KMS-11 (cell line): ENCODE measurements at regions not wholly inside any gene's neighbourhood (a gene's known extent, or its start where the extent isn't known, plus 50 kb on each side); places are given as distances from the start of the nearest gene placed in this dataset.
"Not testable (repeated sequence)": the region's sequence is repeated elsewhere in the genome, so short reads cannot be mapped to it uniquely, and the experiment has no call there.

Source experiments
- H2AFZ ChIP-seq: fragments of 200-600 bp; sonication (generic); 2 replicates; pipeline ENCODE4 v1.6.1; 2016; ENCODE audit warnings: antibody characterized with exemption, mixed run types, low read depth
- H3K27ac ChIP-seq: fragments of 200-600 bp; sonication (generic); 2 replicates; pipeline ENCODE4 v1.6.1; 2016; ENCODE audit warnings: mild to moderate bottlenecking, mixed run types
- H3K27me3 ChIP-seq: fragments of 200-600 bp; sonication (generic); 2 replicates; pipeline ENCODE4 v1.6.1; 2017; ENCODE audit warnings: mild to moderate bottlenecking, low read depth, mixed run types, moderate library complexity; ENCODE audit not compliant: insufficient read depth
- H3K36me3 ChIP-seq: fragments of 200-600 bp; sonication (generic); 2 replicates; pipeline ENCODE4 v1.6.1; 2017; ENCODE audit warnings: mild to moderate bottlenecking, mixed run types; ENCODE audit not compliant: insufficient read depth
- H3K4me1 ChIP-seq: fragments of 200-600 bp; sonication (generic); 2 replicates; pipeline ENCODE4 v1.6.1; 2016; ENCODE audit warnings: mild to moderate bottlenecking, low read depth, mixed run types; ENCODE audit not compliant: poor library complexity, severe bottlenecking
- H3K4me2 ChIP-seq: fragments of 200-600 bp; sonication (generic); 2 replicates; pipeline ENCODE4 v1.7.0; 2016; ENCODE audit warnings: mild to moderate bottlenecking, mixed run types
- H3K4me3 ChIP-seq: fragments of 200-600 bp; sonication (generic); IDR thresholded peaks from 2 replicates; pipeline ENCODE4 v1.6.1; 2017; ENCODE audit warnings: low read depth, low read length, mixed read lengths; ENCODE audit not compliant: insufficient read depth
- H3K79me2 ChIP-seq: fragments of 200-600 bp; sonication (generic); 2 replicates; pipeline ENCODE4 v1.6.1; 2016; ENCODE audit warnings: low read depth, mixed run types; ENCODE audit not compliant: insufficient read depth
- H3K9ac ChIP-seq: fragments of 200-600 bp; sonication (generic); 2 replicates; pipeline ENCODE4 v1.6.1; 2016; ENCODE audit warnings: mild to moderate bottlenecking, mixed run types
- H4K20me1 ChIP-seq: fragments of 200-600 bp; sonication (generic); 2 replicates; pipeline ENCODE4 v1.6.1; 2016; ENCODE audit warnings: mild to moderate bottlenecking, mixed run types; ENCODE audit not compliant: insufficient read depth
- TF ChIP-seq, protein P1 (sequence below): fragments of 200-600 bp; sonication (generic); conservative IDR thresholded peaks from 2 replicates; pipeline ENCODE4 v1.6.1; 2017; ENCODE audit warnings: low read depth, mild to moderate bottlenecking, antibody characterized with exemption, low read length, moderate library complexity, mixed read lengths

DNA sequence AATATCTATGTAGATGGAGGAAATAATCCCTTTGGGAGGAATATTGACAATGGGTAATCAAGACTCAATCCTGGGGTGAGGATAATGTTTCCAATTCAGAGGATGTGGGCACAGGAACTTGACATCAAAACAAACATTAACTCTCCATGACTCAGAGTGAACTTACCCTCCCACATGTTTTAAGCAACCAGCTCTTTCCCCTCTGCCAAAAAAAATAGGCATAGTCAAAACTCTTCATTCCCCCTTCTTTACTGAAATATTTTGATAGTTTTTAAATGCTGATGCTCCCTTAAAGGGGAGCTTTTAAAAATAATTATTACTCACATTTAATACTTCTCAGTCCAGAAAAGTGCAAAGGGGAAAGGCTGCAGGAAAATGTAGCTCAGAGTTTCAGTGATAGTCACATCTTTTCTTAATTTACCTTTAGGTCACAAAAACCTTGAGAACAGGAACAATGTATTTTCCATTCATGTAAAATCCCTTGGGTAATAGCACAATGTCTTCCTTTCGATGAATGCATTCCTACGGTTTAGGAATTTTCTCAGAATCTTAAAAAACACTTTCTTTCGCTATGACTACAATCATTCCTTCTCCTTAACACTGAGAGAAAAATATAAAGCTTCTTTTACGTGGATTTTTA lies 298.4 kb upstream of the GRAMD2B start:
- Histone ChIP-seq H2AFZ (no peak overlapping the region), H3K27ac (no peak overlapping the region), H3K79me2 (no peaks in the 10 kb centered on the region), H3K27me3 (no peaks in the 10 kb centered on the region), H3K4me3 (no peak overlapping the region), H4K20me1 (no peaks in the 10 kb centered on the region), H3K9ac (no peak overlapping the region), H3K4me1 (no peaks in the 10 kb centered on the region), H3K4me2 (no peak overlapping the region), H3K36me3 (no peaks in the 10 kb centered on the region)
- TF ChIP-seq, protein P1, sequence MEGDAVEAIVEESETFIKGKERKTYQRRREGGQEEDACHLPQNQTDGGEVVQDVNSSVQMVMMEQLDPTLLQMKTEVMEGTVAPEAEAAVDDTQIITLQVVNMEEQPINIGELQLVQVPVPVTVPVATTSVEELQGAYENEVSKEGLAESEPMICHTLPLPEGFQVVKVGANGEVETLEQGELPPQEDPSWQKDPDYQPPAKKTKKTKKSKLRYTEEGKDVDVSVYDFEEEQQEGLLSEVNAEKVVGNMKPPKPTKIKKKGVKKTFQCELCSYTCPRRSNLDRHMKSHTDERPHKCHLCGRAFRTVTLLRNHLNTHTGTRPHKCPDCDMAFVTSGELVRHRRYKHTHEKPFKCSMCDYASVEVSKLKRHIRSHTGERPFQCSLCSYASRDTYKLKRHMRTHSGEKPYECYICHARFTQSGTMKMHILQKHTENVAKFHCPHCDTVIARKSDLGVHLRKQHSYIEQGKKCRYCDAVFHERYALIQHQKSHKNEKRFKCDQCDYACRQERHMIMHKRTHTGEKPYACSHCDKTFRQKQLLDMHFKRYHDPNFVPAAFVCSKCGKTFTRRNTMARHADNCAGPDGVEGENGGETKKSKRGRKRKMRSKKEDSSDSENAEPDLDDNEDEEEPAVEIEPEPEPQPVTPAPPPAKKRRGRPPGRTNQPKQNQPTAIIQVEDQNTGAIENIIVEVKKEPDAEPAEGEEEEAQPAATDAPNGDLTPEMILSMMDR: no peak

DNA sequence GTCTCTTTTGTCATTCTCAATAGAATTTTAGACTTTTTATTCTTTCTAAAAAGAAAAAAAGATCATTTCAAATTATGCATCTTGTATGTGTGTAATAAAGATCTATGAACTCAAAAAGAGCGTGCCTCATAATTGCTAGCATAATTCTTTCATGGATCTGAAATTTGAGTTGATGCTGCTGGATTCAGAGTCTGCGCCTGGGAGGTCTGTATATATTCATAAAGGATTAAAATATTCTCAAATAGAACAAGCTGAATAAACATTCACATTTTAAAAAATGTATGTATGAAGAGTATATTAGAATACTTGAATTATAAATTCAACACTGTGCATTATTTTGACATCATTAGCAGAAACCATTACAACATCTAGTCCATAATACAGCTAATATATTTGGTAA lies 297.8 kb upstream of the GRAMD2B start:
- TF ChIP-seq, protein P1: no peak
- Histone ChIP-seq H2AFZ (no peak overlapping the region), H4K20me1 (no peaks in the 10 kb centered on the region), H3K27ac (no peak overlapping the region), H3K36me3 (no peaks in the 10 kb centered on the region), H3K4me2 (no peak overlapping the region), H3K27me3 (no peaks in the 10 kb centered on the region), H3K79me2 (no peaks in the 10 kb centered on the region), H3K9ac (no peak overlapping the region), H3K4me3 (no peak overlapping the region), H3K4me1 (no peaks in the 10 kb centered on the region)

DNA sequence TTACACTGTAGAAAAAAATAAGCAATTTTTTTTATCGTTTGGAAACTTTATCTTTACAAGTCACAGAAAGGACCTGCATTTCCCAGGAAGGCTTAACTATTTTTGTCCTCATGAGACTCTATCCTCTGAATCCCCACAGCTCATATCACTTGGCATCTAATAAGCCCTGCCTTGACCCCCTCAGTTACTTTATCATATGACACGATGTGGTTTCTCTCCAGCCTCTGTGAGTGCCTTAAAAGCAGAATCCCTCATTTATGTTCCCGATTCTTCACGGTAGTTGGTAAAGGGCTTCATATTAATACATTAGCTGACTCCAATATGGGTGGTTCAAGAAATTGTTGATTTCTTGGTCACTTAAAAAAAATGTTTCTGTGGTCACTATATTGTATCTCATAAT lies 296.6 kb upstream of the GRAMD2B start:
- Histone ChIP-seq H3K9ac (no peak overlapping the region), H3K79me2 (no peaks in the 10 kb centered on the region), H3K4me2 (no peak overlapping the region), H3K27me3 (no peaks in the 10 kb centered on the region), H2AFZ (no peak overlapping the region), H3K36me3 (no peaks in the 10 kb centered on the region), H3K4me3 (no peak overlapping the region), H4K20me1 (no peaks in the 10 kb centered on the region), H3K4me1 (no peaks in the 10 kb centered on the region), H3K27ac (no peak overlapping the region)
- TF ChIP-seq, protein P1: no peak

DNA sequence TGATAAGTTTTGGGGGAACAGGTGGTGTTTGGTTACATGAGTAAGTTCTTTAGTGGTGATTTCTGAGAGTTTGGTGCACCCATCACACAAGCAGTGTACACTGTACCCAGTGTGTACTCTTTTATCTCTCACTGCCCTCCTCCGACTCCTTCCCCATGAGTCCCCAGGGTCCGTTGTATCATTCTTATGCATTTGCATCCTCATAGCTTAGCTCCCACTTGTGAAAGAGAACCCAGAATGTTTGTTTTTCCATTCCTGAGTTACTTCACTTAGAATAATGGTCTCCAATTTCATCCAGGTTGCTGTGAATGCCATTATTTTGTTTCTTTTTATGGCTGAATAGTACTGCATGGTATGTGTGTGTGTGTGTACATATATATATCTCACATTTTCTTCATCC lies 295.8 kb upstream of the GRAMD2B start:
- H3K9ac ChIP-seq, H3K27ac ChIP-seq, H2AFZ ChIP-seq, H3K36me3 ChIP-seq, H4K20me1 ChIP-seq, H3K4me3 ChIP-seq, H3K79me2 ChIP-seq, H3K27me3 ChIP-seq, H3K4me2 ChIP-seq, H3K4me1 ChIP-seq: not testable (repeated sequence)

DNA sequence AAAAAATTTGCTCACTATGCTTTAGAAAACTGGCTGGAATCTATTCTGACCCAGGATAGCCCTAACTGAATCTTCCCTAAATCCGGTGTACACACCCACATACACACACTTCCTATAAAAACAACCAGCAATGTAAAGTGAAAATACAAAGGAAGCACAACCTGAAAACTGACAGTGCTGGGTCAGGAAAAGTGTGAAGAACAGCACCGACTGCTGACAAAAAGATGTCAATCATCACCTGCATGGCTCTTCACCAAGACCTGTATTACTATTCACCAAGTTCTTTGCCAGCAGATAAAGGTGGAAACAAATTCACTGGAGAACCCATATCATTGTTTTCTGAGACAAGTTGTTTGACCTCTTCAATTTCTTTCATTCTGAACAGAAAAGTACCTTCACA lies 293.8 kb upstream of the GRAMD2B start:
- Histone ChIP-seq H2AFZ (no peak overlapping the region), H3K9ac (no peak overlapping the region), H3K4me2 (no peak overlapping the region), H3K4me3 (no peak overlapping the region), H3K27ac (no peak overlapping the region), H3K79me2 (no peaks in the 10 kb centered on the region), H3K36me3 (no peaks in the 10 kb centered on the region), H3K4me1 (no peaks in the 10 kb centered on the region), H3K27me3 (no peaks in the 10 kb centered on the region), H4K20me1 (no peaks in the 10 kb centered on the region)
- TF ChIP-seq, protein P1: no peak
